SK-N-SH treated with all-trans-retinoic acid at 6 μM for 48 hours (cell line): ENCODE measurements at regions not wholly inside any gene's neighbourhood (a gene's known extent, or its start where the extent isn't known, plus 50 kb on each side); places are given as distances from the start of the nearest gene placed in this dataset.

ENCODE experiments used
- ATAC-seq: fragments of 200-7000 bp; cut with Tn5 transposase; 3 replicates; pipeline ENCODE4 v1.9.1; 2020; ENCODE audit warnings: mild to moderate bottlenecking, moderate library complexity
- ARNTL ChIP-seq: fragments of 450-650 bp; formaldehyde crosslinking; IDR thresholded peaks from 2 replicates; pipeline ENCODE4 v1.5.0; 2020; ENCODE audit warnings: low read depth, mild to moderate bottlenecking, moderate library complexity, borderline replicate concordance
- CSDC2 ChIP-seq: fragments of 250-450 bp; sonication (Bioruptor Pico); IDR thresholded peaks from 2 replicates; pipeline ENCODE4 v1.5.0; 2020; ENCODE audit warnings: mild to moderate bottlenecking, moderate library complexity
- ESRRG ChIP-seq: fragments of 250-450 bp; sonication (Bioruptor Pico); IDR thresholded peaks from 2 replicates; pipeline ENCODE4 v1.6.1; 2021; ENCODE audit warnings: mild to moderate bottlenecking
- GLIS3 ChIP-seq: fragments of 250-450 bp; sonication (Bioruptor Pico); IDR thresholded peaks from 2 replicates; pipeline ENCODE4 v1.5.0; 2020; ENCODE audit warnings: mild to moderate bottlenecking, moderate library complexity
- OSR1 ChIP-seq: fragments of 250-450 bp; sonication (Bioruptor Pico); IDR thresholded peaks from 2 replicates; pipeline ENCODE4 v1.8.0; 2022; ENCODE audit warnings: moderate library complexity, mild to moderate bottlenecking, inconsistent platforms
- PPARA ChIP-seq: fragments of 250-450 bp; sonication (Bioruptor Pico); IDR thresholded peaks from 2 replicates; pipeline ENCODE4 v1.5.0; 2020; ENCODE audit warnings: mild to moderate bottlenecking, borderline replicate concordance
- RARB ChIP-seq: fragments of 250-450 bp; sonication (Bioruptor Pico); IDR thresholded peaks from 2 replicates; pipeline ENCODE4 v1.8.0; 2021; ENCODE audit warnings: mild to moderate bottlenecking, moderate library complexity
- SNAI2 ChIP-seq: fragments of 250-450 bp; sonication (Bioruptor Pico); IDR thresholded peaks from 2 replicates; pipeline ENCODE4 v1.5.0; 2020; ENCODE audit warnings: mild to moderate bottlenecking, moderate library complexity
- TCF4 ChIP-seq: fragments of 250-450 bp; sonication (Bioruptor Pico); IDR thresholded peaks from 2 replicates; pipeline ENCODE4 v1.8.0; 2021; ENCODE audit warnings: mild to moderate bottlenecking, moderate library complexity, borderline replicate concordance
- ZC3H10 ChIP-seq: fragments of 250-450 bp; sonication (Bioruptor Pico); IDR thresholded peaks from 2 replicates; pipeline ENCODE4 v1.5.1; 2021; ENCODE audit warnings: mild to moderate bottlenecking, moderate library complexity
- ZFP3 ChIP-seq: fragments of 250-450 bp; sonication (Bioruptor Pico); IDR thresholded peaks from 2 replicates; pipeline ENCODE4 v1.5.0; 2020; ENCODE audit warnings: mild to moderate bottlenecking, moderate library complexity
- ZFP30 ChIP-seq: fragments of 450-650 bp; formaldehyde crosslinking; IDR thresholded peaks from 2 replicates; pipeline ENCODE4 v1.5.0; 2022; ENCODE audit warnings: mild to moderate bottlenecking, moderate library complexity
- ZNF565 ChIP-seq: fragments of 450-650 bp; formaldehyde crosslinking; conservative IDR thresholded peaks from 2 replicates; pipeline ENCODE4 v1.5.0; 2020; ENCODE audit warnings: low read depth, mild to moderate bottlenecking, moderate library complexity
- TF ChIP-seq, protein P1 (sequence below): fragments of 250-450 bp; sonication (Bioruptor Pico); IDR thresholded peaks from 2 replicates; pipeline ENCODE4 v1.8.0; 2020; ENCODE audit warnings: mild to moderate bottlenecking, moderate library complexity, borderline replicate concordance
- TF ChIP-seq, protein P2 (sequence below): fragments of 250-450 bp; sonication (Bioruptor Pico); IDR thresholded peaks from 2 replicates; pipeline ENCODE4 v1.5.1; 2020; ENCODE audit warnings: low read depth, mild to moderate bottlenecking, moderate library complexity
- TF ChIP-seq, protein P3 (sequence below): fragments of 250-450 bp; sonication (Bioruptor Pico); IDR thresholded peaks from 2 replicates; pipeline ENCODE4 v1.8.0; 2021; ENCODE audit warnings: low read depth, mild to moderate bottlenecking, moderate library complexity, borderline replicate concordance
- TF ChIP-seq, protein P4 (sequence below): fragments of 250-450 bp; sonication (Bioruptor Pico); IDR thresholded peaks from 2 replicates; pipeline ENCODE4 v1.5.1; 2021; ENCODE audit warnings: mild to moderate bottlenecking, moderate library complexity
- TF ChIP-seq, protein P5 (sequence below): fragments of 250-450 bp; sonication (Bioruptor Pico); IDR thresholded peaks from 2 replicates; pipeline ENCODE4 v1.5.0; 2020; ENCODE audit warnings: mild to moderate bottlenecking, moderate library complexity

DNA sequence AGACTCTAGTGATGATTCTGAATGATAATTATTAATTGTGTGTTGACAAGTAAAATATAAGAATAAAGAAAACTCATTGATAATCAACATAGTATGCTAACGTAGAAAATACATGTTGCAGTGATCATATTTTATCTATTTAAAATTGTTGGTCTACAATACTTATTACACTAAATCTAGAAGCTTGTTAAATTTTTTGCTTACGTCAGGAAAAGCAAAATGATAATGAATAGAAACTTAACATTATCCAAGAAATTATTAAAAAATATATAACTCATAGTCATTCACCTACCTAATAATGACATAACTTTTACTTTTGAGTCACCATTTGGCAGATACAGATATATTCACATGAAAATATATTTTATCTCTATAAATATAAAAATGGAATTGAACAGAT is 984.1 kb downstream of the PLOD2 start:
- no peak for TF ChIP-seq ARNTL (CRISPR knock-in tag)
- no peak for TF ChIP-seq ZC3H10 (CRISPR knock-in tag)
- TF ChIP-seq ZNF565 (CRISPR knock-in tag), result no peak
- no peak for TF ChIP-seq ZFP3 (CRISPR knock-in tag)
- TF ChIP-seq OSR1, result no peak
- TF ChIP-seq, protein P1, sequence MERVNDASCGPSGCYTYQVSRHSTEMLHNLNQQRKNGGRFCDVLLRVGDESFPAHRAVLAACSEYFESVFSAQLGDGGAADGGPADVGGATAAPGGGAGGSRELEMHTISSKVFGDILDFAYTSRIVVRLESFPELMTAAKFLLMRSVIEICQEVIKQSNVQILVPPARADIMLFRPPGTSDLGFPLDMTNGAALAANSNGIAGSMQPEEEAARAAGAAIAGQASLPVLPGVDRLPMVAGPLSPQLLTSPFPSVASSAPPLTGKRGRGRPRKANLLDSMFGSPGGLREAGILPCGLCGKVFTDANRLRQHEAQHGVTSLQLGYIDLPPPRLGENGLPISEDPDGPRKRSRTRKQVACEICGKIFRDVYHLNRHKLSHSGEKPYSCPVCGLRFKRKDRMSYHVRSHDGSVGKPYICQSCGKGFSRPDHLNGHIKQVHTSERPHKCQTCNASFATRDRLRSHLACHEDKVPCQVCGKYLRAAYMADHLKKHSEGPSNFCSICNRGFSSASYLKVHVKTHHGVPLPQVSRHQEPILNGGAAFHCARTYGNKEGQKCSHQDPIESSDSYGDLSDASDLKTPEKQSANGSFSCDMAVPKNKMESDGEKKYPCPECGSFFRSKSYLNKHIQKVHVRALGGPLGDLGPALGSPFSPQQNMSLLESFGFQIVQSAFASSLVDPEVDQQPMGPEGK (CRISPR knock-in tag), result no peak
- no peak for TF ChIP-seq TCF4 (CRISPR knock-in tag)
- TF ChIP-seq PPARA (CRISPR knock-in tag), result no peak
- no peak for TF ChIP-seq ESRRG (CRISPR knock-in tag)
- no peak for ATAC-seq

DNA sequence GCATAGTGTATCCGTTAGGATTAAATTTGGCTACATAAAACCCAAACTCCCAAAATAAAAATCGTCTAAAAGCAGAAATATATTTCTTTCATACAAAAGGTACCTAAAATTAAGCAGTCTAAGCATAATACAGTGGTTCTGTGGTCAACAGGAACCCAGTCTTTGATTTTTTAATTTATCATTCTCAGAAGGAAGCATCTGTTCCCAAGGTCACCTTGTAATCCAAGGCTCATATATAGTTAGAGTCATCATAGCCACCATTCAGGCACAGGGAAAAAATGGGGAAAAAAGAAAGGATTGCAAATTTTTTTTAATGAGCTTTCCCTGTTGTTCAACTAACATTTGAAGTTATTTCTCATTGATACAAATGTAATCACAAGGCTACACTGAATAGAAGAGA is 983.2 kb downstream of the PLOD2 start:
- no peak for TF ChIP-seq OSR1
- TF ChIP-seq RARB (CRISPR knock-in tag), result no peak
- TF ChIP-seq CSDC2 (CRISPR knock-in tag), result no peak
- no peak for TF ChIP-seq ZNF565 (CRISPR knock-in tag)
- TF ChIP-seq ZC3H10 (CRISPR knock-in tag), result no peak
- TF ChIP-seq ZFP3 (CRISPR knock-in tag), result no peak
- ATAC-seq, result no peak

DNA sequence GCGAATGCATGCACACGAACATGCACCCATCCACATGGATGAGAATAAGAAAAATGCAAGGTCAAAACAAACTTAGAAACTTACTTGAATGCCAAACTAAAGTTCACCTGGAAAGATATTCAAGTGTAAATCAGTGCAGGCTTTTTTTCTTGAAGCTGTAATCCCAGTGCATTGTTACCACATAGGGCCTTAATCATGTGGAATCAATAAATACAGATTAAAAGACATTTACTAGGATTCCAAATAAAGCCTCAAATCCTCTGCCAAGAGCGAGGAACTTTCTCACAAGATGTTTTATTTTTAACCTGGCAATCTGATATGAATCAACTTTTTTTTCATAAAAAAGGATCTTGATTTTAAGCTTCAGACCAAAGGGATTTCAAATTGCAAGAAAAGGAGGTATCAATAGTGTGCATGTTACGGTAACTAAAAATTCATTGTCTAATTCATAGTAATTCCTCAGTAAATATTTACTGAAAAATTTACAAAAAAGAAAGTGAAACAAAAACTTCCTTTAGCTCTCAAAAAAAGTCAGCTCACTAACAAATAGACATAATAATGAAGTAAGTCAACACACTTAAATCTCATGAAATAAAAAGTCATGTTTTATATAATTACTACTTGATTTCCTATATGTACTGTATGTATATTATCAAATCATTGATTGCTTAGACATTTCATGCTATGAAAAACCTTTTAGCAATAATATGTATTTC is 978.6 kb downstream of the PLOD2 start:
- TF ChIP-seq, protein P2, sequence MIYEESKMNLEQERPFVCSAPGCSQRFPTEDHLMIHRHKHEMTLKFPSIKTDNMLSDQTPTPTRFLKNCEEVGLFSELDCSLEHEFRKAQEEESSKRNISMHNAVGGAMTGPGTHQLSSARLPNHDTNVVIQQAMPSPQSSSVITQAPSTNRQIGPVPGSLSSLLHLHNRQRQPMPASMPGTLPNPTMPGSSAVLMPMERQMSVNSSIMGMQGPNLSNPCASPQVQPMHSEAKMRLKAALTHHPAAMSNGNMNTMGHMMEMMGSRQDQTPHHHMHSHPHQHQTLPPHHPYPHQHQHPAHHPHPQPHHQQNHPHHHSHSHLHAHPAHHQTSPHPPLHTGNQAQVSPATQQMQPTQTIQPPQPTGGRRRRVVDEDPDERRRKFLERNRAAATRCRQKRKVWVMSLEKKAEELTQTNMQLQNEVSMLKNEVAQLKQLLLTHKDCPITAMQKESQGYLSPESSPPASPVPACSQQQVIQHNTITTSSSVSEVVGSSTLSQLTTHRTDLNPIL (CRISPR knock-in tag), result no peak
- TF ChIP-seq TCF4 (CRISPR knock-in tag), result no peak
- TF ChIP-seq, protein P3, sequence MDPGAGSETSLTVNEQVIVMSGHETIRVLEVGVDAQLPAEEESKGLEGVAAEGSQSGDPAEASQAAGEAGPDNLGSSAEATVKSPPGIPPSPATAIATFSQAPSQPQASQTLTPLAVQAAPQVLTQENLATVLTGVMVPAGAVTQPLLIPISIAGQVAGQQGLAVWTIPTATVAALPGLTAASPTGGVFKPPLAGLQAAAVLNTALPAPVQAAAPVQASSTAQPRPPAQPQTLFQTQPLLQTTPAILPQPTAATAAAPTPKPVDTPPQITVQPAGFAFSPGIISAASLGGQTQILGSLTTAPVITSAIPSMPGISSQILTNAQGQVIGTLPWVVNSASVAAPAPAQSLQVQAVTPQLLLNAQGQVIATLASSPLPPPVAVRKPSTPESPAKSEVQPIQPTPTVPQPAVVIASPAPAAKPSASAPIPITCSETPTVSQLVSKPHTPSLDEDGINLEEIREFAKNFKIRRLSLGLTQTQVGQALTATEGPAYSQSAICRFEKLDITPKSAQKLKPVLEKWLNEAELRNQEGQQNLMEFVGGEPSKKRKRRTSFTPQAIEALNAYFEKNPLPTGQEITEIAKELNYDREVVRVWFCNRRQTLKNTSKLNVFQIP, result no peak
- TF ChIP-seq, protein P1 (CRISPR knock-in tag), result no peak
- TF ChIP-seq, protein P4, sequence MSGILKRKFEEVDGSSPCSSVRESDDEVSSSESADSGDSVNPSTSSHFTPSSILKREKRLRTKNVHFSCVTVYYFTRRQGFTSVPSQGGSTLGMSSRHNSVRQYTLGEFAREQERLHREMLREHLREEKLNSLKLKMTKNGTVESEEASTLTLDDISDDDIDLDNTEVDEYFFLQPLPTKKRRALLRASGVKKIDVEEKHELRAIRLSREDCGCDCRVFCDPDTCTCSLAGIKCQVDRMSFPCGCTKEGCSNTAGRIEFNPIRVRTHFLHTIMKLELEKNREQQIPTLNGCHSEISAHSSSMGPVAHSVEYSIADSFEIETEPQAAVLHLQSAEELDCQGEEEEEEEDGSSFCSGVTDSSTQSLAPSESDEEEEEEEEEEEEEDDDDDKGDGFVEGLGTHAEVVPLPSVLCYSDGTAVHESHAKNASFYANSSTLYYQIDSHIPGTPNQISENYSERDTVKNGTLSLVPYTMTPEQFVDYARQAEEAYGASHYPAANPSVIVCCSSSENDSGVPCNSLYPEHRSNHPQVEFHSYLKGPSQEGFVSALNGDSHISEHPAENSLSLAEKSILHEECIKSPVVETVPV (CRISPR knock-in tag), result no peak
- TF ChIP-seq, all 23 proteins: peak for 0

DNA sequence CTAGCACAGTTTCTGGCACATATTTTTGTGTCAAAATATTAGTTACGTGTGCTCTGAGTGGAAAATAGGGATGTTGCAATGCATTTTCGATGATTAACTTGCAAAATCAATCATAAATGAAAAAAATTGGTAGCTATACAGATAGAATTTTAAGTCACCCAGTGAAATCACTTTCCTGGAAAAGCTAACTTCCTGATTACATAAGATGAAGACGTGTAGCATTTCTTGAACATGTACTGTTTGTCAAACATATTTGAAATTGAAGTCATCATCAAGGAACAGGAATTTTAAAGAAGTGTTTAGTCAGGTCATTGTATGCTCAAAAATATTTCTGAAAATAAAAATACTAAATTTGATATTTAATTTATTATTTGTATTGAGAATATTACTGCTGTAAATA is 977.7 kb downstream of the PLOD2 start:
- no peak for ATAC-seq
- TF ChIP-seq RARB (CRISPR knock-in tag) (no peak), SNAI2 (no peak)

More for the DNA sequence above, 978.6 kb downstream of the PLOD2 start:
- ATAC-seq, result no peak

DNA sequence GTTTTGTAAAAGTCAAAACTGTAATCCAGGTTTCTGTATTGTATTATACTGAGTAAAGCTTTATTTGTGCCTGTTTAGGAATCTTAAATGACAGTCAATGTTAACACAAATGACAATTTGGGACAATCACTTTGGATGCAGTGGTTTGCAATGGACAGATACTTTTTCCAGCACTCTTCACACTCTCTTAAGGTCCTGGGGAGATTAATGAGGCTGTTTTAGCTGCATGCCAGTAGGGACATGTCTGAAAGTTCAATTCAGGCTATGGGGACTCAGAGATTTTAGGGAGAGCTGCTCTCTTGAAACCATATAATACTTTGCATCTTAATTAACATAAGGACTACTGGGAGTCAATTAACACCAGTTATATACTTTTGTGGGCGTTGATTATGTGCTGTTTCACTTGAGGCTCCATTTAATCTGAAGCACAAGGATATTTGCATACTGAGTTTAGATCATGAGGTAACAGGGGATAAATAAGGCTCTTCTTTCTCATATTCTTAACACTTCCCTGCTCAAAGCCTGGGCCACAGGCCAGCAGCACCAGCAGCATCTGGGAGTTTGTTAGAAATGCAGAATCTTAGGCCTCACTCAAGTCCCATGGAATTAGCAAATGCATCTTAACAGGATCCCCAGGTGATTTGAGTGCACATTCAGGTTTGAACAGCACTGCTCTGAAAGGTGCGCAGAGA is 972.8 kb downstream of the PLOD2 start:
- ATAC-seq, result no peak
- no peak for TF ChIP-seq GLIS3 (CRISPR knock-in tag)
- TF ChIP-seq, protein P1 (CRISPR knock-in tag), result no peak
- TF ChIP-seq PPARA (CRISPR knock-in tag), result no peak
- TF ChIP-seq, protein P5, sequence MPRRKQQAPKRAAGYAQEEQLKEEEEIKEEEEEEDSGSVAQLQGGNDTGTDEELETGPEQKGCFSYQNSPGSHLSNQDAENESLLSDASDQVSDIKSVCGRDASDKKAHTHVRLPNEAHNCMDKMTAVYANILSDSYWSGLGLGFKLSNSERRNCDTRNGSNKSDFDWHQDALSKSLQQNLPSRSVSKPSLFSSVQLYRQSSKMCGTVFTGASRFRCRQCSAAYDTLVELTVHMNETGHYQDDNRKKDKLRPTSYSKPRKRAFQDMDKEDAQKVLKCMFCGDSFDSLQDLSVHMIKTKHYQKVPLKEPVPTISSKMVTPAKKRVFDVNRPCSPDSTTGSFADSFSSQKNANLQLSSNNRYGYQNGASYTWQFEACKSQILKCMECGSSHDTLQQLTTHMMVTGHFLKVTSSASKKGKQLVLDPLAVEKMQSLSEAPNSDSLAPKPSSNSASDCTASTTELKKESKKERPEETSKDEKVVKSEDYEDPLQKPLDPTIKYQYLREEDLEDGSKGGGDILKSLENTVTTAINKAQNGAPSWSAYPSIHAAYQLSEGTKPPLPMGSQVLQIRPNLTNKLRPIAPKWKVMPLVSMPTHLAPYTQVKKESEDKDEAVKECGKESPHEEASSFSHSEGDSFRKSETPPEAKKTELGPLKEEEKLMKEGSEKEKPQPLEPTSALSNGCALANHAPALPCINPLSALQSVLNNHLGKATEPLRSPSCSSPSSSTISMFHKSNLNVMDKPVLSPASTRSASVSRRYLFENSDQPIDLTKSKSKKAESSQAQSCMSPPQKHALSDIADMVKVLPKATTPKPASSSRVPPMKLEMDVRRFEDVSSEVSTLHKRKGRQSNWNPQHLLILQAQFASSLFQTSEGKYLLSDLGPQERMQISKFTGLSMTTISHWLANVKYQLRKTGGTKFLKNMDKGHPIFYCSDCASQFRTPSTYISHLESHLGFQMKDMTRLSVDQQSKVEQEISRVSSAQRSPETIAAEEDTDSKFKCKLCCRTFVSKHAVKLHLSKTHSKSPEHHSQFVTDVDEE (CRISPR knock-in tag), result no peak
- no peak for TF ChIP-seq OSR1
- no peak for TF ChIP-seq ZFP3 (CRISPR knock-in tag)
- TF ChIP-seq ZFP30 (CRISPR knock-in tag), result no peak
